ENCODE measurements at regions not wholly inside any gene's neighbourhood (a gene's known extent, or its start where the extent isn't known, plus 50 kb on each side); places are given as distances from the start of the nearest gene placed in this dataset.

GRCh38 chr20:11229772-11230171, 556.0 kb upstream of the JAG1 start:
- DNase-seq, result no peak

DNA sequence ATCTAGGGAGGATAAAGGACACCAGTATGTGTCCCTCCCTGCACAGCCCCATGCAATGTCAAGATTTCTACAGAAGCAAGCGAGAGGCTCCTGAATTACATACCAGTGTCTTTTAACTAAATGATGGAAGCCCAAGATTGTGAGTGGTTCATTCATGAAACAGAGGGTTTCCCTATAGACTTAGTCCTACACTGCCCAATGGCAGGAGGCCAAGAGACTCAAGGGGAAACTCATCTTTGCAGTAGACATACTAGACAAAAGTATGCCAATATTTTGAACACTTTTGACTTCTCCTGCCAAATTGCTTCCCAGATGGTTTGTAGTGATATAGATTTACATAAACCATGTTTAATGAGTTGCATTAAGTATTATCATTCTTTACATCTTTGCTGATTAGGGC, 557.2 kb upstream of the JAG1 start:
- DNase-seq, result no peak

GRCh38 chr20:11231742-11232648, 558.2 kb upstream of the JAG1 start:
- DNase-seq, result no peak

DNA sequence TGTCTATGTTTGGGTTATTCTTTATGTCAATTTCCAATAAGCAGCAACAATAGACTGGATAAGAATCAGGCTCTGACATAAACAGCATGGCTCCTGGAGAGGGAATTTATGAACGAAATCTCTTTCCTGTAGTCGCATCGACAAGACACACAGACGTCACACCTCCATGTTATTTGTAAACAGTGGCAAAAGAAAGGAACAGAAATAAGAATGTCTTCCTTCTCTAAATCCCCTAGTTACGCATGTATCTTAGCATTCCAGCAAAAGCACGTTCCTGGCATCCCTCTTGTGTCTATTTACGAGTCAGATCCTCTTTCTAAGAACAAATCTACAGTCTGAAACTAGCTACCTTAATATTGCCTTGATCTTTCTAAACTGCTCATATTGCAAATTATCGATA, 559.1 kb upstream of the JAG1 start:
- no peak for DNase-seq

GRCh38 chr20:11234181-11234580, 560.4 kb upstream of the JAG1 start:
- no peak for DNase-seq

DNA sequence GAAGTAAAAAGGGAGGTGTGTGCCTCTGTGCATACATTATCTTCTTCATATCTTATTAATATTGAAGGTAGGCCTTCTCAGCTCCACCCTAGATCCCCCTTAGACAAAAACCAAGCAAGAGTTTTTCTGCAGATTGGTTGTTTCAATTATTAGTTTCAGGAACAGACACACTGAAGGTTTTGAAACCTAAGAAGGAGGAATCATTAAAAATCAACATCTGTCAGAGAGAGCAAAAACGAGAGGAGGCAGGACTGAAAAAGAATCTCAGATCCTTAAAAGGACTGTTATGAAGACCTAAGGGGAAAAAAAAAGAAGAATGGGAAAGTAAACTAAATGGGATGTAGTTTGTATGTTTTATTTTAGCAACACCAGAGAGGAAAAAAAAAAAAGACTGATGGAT, 560.8 kb upstream of the JAG1 start:
- no peak for DNase-seq

DNA sequence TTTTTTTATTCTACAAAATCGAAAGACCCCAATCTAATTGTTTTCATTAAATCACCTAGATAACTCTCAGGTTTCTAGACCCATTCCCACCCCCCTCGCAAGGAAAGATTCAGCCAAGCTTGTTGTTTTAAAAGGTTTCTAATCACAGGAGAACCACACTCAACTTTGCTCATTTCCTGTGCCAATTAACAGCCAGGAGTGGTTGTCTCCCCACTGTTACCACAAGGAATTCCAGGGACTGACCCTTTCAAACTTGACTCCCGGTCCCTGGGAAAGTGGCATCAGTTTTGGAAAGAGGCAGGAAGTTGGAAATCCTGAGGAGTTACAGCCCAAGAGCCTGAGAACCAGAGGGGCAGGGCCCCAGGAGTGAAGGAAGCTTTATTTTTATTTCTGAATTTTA, 561.3 kb upstream of the JAG1 start:
- DNase-seq, result no peak

DNA sequence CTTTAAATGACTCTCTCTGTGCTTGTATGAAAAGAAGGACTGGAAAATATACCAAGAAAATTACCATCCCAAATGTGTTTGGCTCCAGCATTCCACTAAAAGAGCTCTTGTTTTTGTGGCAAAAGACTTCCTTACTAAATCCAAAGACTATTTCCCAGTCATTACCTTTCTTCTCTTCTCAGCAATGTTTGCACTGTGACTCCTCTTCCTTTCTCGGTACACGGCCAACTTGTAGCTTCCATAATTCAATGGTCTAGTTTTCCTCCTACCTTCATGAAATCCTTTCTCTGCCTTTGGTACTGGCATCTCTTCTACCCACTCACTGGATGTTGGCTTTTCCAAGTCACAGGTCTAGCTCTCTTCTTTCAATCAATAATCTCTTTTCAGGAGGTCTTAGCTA, 568.5 kb upstream of the JAG1 start:
- no peak for DNase-seq

- no peak for DNase-seq
Observed at GRCh38 chr20:11245431-11245830, 571.6 kb upstream of the JAG1 start.

- DNase-seq, result peak; percentile 52
Observed at GRCh38 chr20:11246251-11246775, 572.5 kb upstream of the JAG1 start.

DNA sequence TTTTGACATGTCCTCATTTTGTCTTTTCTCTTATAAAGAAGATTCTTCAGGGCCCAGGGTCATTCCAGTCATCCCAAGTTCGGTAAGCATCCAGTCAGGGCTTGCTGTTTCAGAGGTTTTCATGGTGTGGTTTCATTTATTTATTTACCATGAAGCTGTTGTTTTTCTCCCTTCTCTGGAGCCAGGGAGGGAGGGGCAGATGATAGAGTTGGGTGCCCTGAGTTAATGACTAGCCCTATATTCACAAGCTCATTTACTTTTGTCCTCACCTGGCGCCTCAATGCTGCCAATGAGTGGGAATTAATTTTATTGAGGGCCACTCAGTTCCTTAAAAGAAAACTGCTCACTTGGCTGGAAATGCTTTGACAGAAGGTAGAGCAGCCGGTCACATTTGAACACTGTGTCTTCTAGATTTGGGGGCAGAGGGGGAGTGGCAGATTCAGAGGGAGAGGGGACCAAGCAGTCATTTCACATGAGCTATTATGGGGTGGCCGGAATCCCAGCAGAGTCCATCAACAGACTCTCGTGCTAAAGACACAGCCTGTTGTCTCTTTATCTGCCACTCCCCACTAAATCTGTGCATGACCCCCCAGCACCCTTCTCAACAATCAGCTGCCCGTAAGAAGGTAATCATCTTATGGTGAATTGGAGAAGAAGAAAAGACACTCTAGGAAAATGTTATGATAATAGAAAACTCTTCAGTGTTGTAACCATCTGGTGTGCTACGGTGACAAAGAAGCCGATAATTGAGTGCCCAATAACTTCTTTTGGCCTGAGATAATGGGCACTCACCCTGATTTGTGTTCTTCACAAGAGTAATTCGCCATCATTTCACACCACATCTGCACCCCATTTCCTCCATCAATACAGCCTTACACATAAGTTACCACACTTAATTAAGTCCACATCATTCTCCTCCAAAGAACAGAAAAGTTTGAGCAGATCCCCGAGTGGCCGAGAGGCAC, 573.5 kb upstream of the JAG1 start:
- DNase-seq, result no peak

DNA sequence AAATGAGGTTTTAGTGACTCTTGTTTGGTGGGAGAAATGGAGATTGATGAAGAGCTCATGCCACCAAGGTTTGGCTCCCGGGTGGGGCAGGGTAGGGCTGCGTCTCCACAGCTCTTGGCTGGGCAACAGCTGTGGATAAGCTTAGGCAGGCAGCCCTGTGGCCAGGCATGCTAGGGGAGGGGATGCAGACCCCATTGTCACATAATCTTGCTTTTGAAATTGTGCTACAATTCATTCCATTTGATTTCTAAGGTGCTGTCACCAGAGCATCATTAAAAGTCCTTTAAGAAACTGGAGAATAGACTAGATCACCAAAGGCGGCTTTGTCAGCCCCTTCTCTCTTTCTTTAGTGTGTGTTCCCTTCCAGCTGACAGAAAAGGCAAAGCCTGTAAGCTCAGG, 574.2 kb upstream of the JAG1 start:
- no peak for DNase-seq

GRCh38 chr20:11248687-11249638, 575.2 kb upstream of the JAG1 start:
- DNase-seq, result no peak

- DNase-seq, result no peak
Observed at GRCh38 chr20:11249683-11250082, 575.9 kb upstream of the JAG1 start.

DNA sequence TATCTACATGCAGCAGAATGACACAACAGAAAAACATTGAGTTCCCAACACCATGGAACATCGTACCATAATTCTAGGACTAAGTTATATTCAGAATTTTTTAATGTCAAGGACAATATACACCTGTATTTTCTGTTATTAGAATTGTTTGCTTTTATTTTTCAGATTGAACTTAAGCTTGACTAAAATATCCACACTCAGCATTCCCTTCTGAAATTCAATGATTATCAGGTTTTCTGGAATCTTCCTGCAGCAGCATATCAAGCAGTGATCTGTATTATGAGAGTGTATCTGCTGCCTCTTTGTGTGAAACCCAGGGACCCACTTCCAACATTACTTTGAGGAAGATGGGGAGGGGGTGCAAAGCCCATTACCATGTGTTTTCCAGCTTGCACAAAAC, 578.6 kb upstream of the JAG1 start:
- no peak for DNase-seq

GRCh38 chr20:11255455-11255854, 581.7 kb upstream of the JAG1 start:
- DNase-seq, result no peak

- DNase-seq, result no peak
Observed at GRCh38 chr20:11255860-11256259, 582.1 kb upstream of the JAG1 start.

DNA sequence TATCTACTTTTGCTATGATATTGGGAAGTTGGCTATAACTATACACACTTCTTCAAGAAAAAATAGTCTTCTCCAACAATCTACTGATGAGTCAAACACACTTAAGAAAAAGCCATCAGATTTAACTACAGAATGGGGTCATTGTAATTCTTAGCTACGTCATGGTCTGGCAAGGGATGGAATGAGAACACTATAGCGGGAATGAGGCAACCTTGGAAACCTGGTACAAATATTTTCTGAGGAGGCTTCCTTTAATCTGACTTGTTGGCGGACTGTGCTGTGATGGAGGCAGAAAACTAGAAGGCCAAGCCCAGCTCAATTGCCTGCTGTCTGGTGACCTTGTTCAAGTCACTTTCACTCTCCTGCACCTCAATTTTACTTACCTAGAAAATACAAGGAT, 586.8 kb upstream of the JAG1 start:
- DNase-seq, result no peak

GRCh38 chr20:11261533-11262000, 587.8 kb upstream of the JAG1 start:
- DNase-seq, result no peak

- DNase-seq, result no peak
Observed at GRCh38 chr20:11266571-11266970, 592.8 kb upstream of the JAG1 start.

DNA sequence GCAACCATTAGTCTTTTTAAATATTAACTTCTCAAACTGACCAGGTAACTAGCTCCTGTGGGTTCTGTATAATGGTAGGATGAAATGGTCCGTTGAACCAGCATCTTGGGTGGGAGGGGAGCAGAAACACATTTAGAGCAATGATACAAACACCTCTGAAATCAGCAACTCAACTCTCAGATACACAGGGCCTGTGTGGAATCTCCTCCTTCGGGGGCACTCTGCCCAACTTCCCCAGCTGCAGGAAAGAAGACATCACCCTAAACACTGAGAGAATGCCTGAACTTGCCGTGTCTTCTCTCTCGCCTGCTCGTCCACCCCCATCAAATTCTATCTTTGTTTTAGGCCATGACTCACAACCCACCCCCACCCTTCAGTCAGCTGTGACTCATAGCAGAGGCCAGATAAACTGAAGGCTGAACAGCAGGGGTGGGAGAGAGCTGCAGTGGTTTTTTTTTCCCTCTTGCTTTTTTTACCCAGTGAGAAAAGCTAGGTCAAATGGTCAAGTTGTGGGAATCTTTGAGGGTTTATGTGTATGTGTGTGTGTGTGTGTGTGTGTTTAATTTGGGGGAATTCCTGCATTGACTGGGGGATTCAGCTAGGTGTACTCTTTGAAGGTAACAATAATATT, 593.4 kb upstream of the JAG1 start:
- DNase-seq, result no peak
